ENCODE measurements at regions not wholly inside any gene's neighbourhood (a gene's known extent, or its start where the extent isn't known, plus 50 kb on each side); places are given as distances from the start of the nearest gene placed in this dataset.
"Not testable (repeated sequence)": the region's sequence is repeated elsewhere in the genome, so short reads cannot be mapped to it uniquely, and the experiment has no call there.

DNA sequence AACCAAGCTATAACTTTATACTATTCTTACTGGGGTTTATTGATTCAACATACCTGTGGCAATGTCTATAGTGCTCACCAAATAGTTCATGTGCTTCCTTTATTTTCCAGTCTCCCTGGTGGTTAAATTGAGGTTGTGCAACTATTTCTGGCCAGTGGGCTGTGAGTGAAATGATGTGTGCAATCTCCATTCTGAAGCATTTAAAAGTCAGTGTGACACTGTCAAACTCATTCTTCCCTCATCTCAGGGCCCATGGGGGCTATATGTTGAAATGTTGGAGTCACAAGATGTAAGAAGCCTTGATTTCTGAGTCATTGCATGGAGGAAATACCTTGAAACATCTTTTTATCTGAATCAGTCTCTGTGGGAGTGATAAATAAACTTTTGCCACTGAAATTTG is 414.3 kb upstream of the RPS6KA3 start:
- Histone ChIP-seq H3K27me3 (ENCODE audit: low read depth, low read length) (peaks cover 3% of the 10 kb centered on the region; the same call in 1 of the 2 replicates), H3K36me3 (replicated peaks; ENCODE audit: low read depth, low read length) (no peaks in the 10 kb centered on the region), H3K9ac (ENCODE audit: low read length) (no peak overlapping the region), H3K79me2 (ENCODE audit: low read length) (no peaks in the 10 kb centered on the region), H2AFZ (ENCODE audit: low read depth, low read length) (no peak overlapping the region), H3K9me3 (ENCODE audit: insufficient read depth, low read length) (no peaks in the 10 kb centered on the region), H3K4me1 (ENCODE audit: low read length) (no peaks in the 10 kb centered on the region), H3K4me3 (ENCODE audit: low read length) (no peak overlapping the region), H3K27ac (ENCODE audit: low read length) (no peak overlapping the region), H3K4me2 (ENCODE audit: low read length) (no peak overlapping the region), H4K20me1 (ENCODE audit: insufficient read depth, low read length) (no peaks in the 10 kb centered on the region)
- no peak for TF ChIP-seq EZH2phosphoT487 (IDR thresholded peaks at IDR 0.05; ENCODE audit: low read depth)
- TF ChIP-seq, protein P1, sequence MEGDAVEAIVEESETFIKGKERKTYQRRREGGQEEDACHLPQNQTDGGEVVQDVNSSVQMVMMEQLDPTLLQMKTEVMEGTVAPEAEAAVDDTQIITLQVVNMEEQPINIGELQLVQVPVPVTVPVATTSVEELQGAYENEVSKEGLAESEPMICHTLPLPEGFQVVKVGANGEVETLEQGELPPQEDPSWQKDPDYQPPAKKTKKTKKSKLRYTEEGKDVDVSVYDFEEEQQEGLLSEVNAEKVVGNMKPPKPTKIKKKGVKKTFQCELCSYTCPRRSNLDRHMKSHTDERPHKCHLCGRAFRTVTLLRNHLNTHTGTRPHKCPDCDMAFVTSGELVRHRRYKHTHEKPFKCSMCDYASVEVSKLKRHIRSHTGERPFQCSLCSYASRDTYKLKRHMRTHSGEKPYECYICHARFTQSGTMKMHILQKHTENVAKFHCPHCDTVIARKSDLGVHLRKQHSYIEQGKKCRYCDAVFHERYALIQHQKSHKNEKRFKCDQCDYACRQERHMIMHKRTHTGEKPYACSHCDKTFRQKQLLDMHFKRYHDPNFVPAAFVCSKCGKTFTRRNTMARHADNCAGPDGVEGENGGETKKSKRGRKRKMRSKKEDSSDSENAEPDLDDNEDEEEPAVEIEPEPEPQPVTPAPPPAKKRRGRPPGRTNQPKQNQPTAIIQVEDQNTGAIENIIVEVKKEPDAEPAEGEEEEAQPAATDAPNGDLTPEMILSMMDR (IDR thresholded peaks at IDR 0.05; ENCODE audit: low read depth, low read length) = no peak

DNA sequence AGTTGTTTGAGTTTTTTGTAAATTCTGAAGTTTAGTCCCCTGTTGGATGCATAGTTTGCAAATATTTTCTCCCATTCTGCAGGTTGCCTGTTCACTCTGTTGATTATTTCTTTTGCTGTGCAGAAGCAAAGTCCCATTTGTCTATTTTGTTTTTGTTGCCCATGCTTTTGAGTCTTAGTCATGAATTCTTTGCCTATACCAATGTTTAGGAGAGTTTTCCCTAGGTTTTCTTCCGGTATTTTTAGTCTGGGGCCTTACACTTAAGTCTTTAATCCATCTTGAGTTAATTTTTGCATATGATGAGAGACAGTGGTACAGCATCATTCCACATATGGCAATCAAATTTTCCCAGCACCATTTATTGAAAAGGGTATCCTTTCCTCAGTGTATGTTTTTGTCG is 405.8 kb upstream of the RPS6KA3 start:
- Histone ChIP-seq H3K36me3 (replicated peaks; ENCODE audit: low read depth, low read length) (no peaks in the 10 kb centered on the region), H3K4me2 (ENCODE audit: low read length) (no peak overlapping the region), H2AFZ (ENCODE audit: low read depth, low read length) (no peak overlapping the region), H3K27ac (ENCODE audit: low read length) (no peak overlapping the region), H3K79me2 (ENCODE audit: low read length) (no peaks in the 10 kb centered on the region), H3K27me3 (ENCODE audit: low read depth, low read length) (no peaks in the 10 kb centered on the region), H3K9me3 (ENCODE audit: insufficient read depth, low read length) (no peaks in the 10 kb centered on the region), H3K4me1 (ENCODE audit: low read length) (peaks cover 24% of the 10 kb centered on the region), H3K4me3 (ENCODE audit: low read length) (no peak overlapping the region), H4K20me1 (ENCODE audit: insufficient read depth, low read length) (no peaks in the 10 kb centered on the region), H3K9ac (ENCODE audit: low read length) (no peak overlapping the region)
- TF ChIP-seq, protein P1 (IDR thresholded peaks at IDR 0.05; ENCODE audit: low read depth, low read length) = no peak
- no peak for TF ChIP-seq EZH2phosphoT487 (IDR thresholded peaks at IDR 0.05; ENCODE audit: low read depth)

DNA sequence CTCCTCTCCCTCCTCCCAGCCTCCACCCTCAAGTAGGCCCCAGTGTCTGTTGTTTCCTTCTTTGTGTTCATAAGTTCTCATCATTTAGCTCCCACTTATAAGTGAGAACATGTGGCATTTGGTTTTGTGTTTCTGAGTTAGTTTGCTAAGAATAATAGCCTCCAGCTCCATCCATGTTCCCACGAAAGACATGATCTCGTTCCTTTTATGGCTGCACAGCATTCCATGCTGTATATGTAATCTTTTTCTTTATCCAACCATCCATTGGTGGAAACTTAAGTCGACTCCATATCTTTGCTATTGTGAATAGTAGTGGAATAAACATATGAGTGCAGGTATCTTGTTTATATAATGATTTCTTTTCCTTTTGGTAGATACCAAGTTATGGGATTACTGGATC is 405.0 kb upstream of the RPS6KA3 start:
- not testable (repeated sequence) for H4K20me1 ChIP-seq (ENCODE audit: insufficient read depth, low read length); H2AFZ ChIP-seq (ENCODE audit: low read depth, low read length); H3K27me3 ChIP-seq (ENCODE audit: low read depth, low read length); H3K36me3 ChIP-seq (replicated peaks; ENCODE audit: low read depth, low read length); H3K9ac ChIP-seq (ENCODE audit: low read length); H3K4me3 ChIP-seq (ENCODE audit: low read length); H3K4me2 ChIP-seq (ENCODE audit: low read length); H3K79me2 ChIP-seq (ENCODE audit: low read length); H3K27ac ChIP-seq (ENCODE audit: low read length); H3K9me3 ChIP-seq (ENCODE audit: insufficient read depth, low read length)
- peaks cover 24% of the 10 kb centered on the region for H3K4me1 ChIP-seq (ENCODE audit: low read length)

DNA sequence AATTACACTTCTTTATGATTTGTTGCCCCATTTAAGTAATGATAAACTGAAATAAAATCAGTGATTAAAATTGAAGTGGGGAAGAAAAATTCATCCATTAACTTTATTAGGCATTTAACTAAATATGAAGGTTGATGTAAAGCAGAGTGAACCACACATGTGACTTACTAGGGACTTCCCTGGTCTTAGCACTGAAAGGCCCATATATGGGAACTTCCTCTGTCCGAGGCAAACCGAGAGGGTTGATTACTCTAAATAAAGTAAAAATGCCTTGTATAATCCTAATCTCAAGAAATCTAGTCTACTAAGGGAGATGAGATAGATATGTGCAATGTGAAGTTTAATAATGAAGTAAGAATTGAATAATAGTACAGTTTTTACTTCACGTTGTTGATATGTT is 403.9 kb upstream of the RPS6KA3 start:
- Histone ChIP-seq H4K20me1 (ENCODE audit: insufficient read depth, low read length) (no peaks in the 10 kb centered on the region), H3K4me3 (ENCODE audit: low read length) (no peak overlapping the region), H3K9ac (ENCODE audit: low read length) (no peak overlapping the region), H3K27ac (ENCODE audit: low read length) (no peak overlapping the region), H3K79me2 (ENCODE audit: low read length) (no peaks in the 10 kb centered on the region), H3K4me1 (ENCODE audit: low read length) (peaks cover 24% of the 10 kb centered on the region), H3K9me3 (ENCODE audit: insufficient read depth, low read length) (no peaks in the 10 kb centered on the region), H2AFZ (ENCODE audit: low read depth, low read length) (no peak overlapping the region), H3K27me3 (ENCODE audit: low read depth, low read length) (peaks cover 1% of the 10 kb centered on the region; the same call in 1 of the 2 replicates), H3K4me2 (ENCODE audit: low read length) (no peak overlapping the region), H3K36me3 (replicated peaks; ENCODE audit: low read depth, low read length) (no peaks in the 10 kb centered on the region)
- TF ChIP-seq, protein P1 (IDR thresholded peaks at IDR 0.05; ENCODE audit: low read depth, low read length) = no peak
- TF ChIP-seq EZH2phosphoT487 (IDR thresholded peaks at IDR 0.05; ENCODE audit: low read depth) = no peak

DNA sequence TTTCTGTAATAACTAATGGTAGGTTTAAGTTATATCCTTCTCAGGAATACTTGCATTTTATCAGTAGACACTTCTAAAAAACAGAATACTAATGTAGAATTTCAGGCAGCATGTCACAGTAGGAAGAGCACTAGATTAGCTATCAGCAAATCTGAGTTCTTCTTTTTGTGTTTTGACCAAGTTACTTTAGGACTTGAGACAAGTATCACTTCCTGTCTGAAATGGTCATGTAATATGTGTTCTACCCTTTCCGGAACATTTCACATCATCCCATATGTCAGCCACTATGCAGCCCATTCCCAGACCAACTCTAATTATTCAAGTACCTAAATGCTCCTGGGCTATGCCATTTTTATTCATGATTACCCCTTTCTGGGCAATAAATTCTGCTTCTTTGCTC is 401.8 kb upstream of the RPS6KA3 start:
- H3K36me3 ChIP-seq (replicated peaks; ENCODE audit: low read depth, low read length) = no peaks in the 10 kb centered on the region
- H3K9me3 ChIP-seq (ENCODE audit: insufficient read depth, low read length) = no peaks in the 10 kb centered on the region
- H2AFZ ChIP-seq (ENCODE audit: low read depth, low read length) = no peak overlapping the region
- no peaks in the 10 kb centered on the region for H3K79me2 ChIP-seq (ENCODE audit: low read length)
- H3K9ac ChIP-seq (ENCODE audit: low read length) = no peak overlapping the region
- peak overlapping the region; percentile 47 for H3K27ac ChIP-seq (ENCODE audit: low read length)
- peak overlapping the region; percentile 1; the same call in 1 of the 2 replicates for H3K4me3 ChIP-seq (ENCODE audit: low read length)
- TF ChIP-seq, protein P1 (IDR thresholded peaks at IDR 0.05; ENCODE audit: low read depth, low read length) = no peak
- TF ChIP-seq EZH2phosphoT487 (IDR thresholded peaks at IDR 0.05; ENCODE audit: low read depth) = no peak
- peaks cover 24% of the 10 kb centered on the region for H3K4me1 ChIP-seq (ENCODE audit: low read length)
- peaks cover 4% of the 10 kb centered on the region; the same call in 1 of the 2 replicates for H3K27me3 ChIP-seq (ENCODE audit: low read depth, low read length)
- H4K20me1 ChIP-seq (ENCODE audit: insufficient read depth, low read length) = no peaks in the 10 kb centered on the region
- peak overlapping the region; percentile 38 for H3K4me2 ChIP-seq (ENCODE audit: low read length)
